Hematopoietic multipotent progenitor cell treated with erythropoietin and hydrocortisone succinate and interleukin-3 and kit ligand, for 17 days (in vitro differentiated cells): ENCODE measurements at regions not wholly inside any gene's neighbourhood (a gene's known extent, or its start where the extent isn't known, plus 50 kb on each side); places are given as distances from the start of the nearest gene placed in this dataset.
"Not testable (repeated sequence)": the region's sequence is repeated elsewhere in the genome, so short reads cannot be mapped to it uniquely, and the experiment has no call there.

Experiments used
- DNase-seq: peaks from one replicate; pipeline ENCODE4 v3.0.0-alpha.2; 2015; ENCODE audit warnings: low spot score

GRCh38 chr4:137956256-137956655 lies 285.9 kb downstream of the SLC7A11 start:
- DNase-seq: no peak

GRCh38 chr4:137955595-137955994 lies 286.6 kb downstream of the SLC7A11 start:
- DNase-seq: no peak

- DNase-seq: no peak
These were observed 290.0 kb downstream of the SLC7A11 start for GRCh38 chr4:137952116-137952515.

- DNase-seq: no peak
These were observed 291.9 kb downstream of the SLC7A11 start for GRCh38 chr4:137950286-137950685.

- no peak for DNase-seq
These were observed 292.4 kb downstream of the SLC7A11 start for GRCh38 chr4:137949746-137950145.

- DNase-seq: no peak
These were observed 295.5 kb downstream of the SLC7A11 start for GRCh38 chr4:137946453-137947174.

GRCh38 chr4:137942815-137943214 lies 299.3 kb downstream of the SLC7A11 start:
- not testable (repeated sequence) for DNase-seq

- not testable (repeated sequence) for DNase-seq
These were observed 300.1 kb downstream of the SLC7A11 start for GRCh38 chr4:137942015-137942515.

GRCh38 chr4:137934911-137935310 lies 307.2 kb downstream of the SLC7A11 start:
- no peak for DNase-seq

GRCh38 chr4:137934046-137934445 lies 308.1 kb downstream of the SLC7A11 start:
- no peak for DNase-seq

- DNase-seq: no peak
These were observed 314.2 kb downstream of the SLC7A11 start for GRCh38 chr4:137927972-137928371.

- DNase-seq: no peak
These were observed 318.7 kb downstream of the SLC7A11 start for GRCh38 chr4:137923494-137923893.

GRCh38 chr4:137922721-137923120 lies 319.4 kb downstream of the SLC7A11 start:
- DNase-seq: no peak

GRCh38 chr4:137909529-137910309 lies 332.4 kb downstream of the SLC7A11 start:
- DNase-seq: no peak

GRCh38 chr4:137905930-137906329 lies 336.2 kb downstream of the SLC7A11 start:
- no peak for DNase-seq

GRCh38 chr4:137901114-137901513 lies 341.0 kb downstream of the SLC7A11 start:
- DNase-seq: no peak

GRCh38 chr4:137896221-137896737 lies 345.9 kb downstream of the SLC7A11 start:
- DNase-seq: no peak

- not testable (repeated sequence) for DNase-seq
These were observed 346.6 kb downstream of the SLC7A11 start for GRCh38 chr4:137895515-137895914.

GRCh38 chr4:137892134-137892533 lies 350.0 kb downstream of the SLC7A11 start:
- no peak for DNase-seq

GRCh38 chr4:137890812-137891211 lies 351.3 kb downstream of the SLC7A11 start:
- no peak for DNase-seq

GRCh38 chr4:137881641-137882040 lies 349.3 kb upstream of the PCDH18 start:
- no peak for DNase-seq

- not testable (repeated sequence) for DNase-seq
These were observed 335.8 kb upstream of the PCDH18 start for GRCh38 chr4:137868067-137868466.

- no peak for DNase-seq
These were observed 334.4 kb upstream of the PCDH18 start for GRCh38 chr4:137866671-137867070.
